Colonic mucosa (tissue), 4 donors: ENCODE measurements at regions not wholly inside any gene's neighbourhood (a gene's known extent, or its start where the extent isn't known, plus 50 kb on each side); places are given as distances from the start of the nearest gene placed in this dataset.

Experiments
- DNase-seq: peaks from one replicate; pipeline ENCODE4 v3.0.0-alpha.2; 2020
- H3K27ac ChIP-seq: fragments of 200-600 bp; one replicate; pipeline ENCODE4 v1.8.0; 2021
- H3K27me3 ChIP-seq: fragments of 200-600 bp; one replicate; pipeline ENCODE4 v1.8.0; 2021
- H3K36me3 ChIP-seq: fragments of 200-600 bp; one replicate; pipeline ENCODE4 v1.8.0; 2021
- H3K4me1 ChIP-seq: fragments of 200-600 bp; one replicate; pipeline ENCODE4 v1.8.0; 2021; ENCODE audit warnings: mild to moderate bottlenecking
- H3K4me3 ChIP-seq: fragments of 200-600 bp; one replicate; pipeline ENCODE4 v1.8.0; 2021
- H3K9ac ChIP-seq, 2 donors: one replicate each; pipeline ENCODE4 v1.7.0; 2013; ENCODE audit warnings: control low read depth in 2 of 2, low read depth in 2 of 2, low read length in 2 of 2
- H3K9me3 ChIP-seq: fragments of 200-600 bp; one replicate; pipeline ENCODE4 v1.8.0; 2021
- CTCF ChIP-seq: fragments of 200-600 bp; IDR thresholded peaks from one replicate; pipeline ENCODE4 v1.8.0; 2022; ENCODE audit warnings: antibody characterized with exemption, mild to moderate bottlenecking
- intact Hi-C: fragments of 100-400 bp; cut with DNase I; formaldehyde crosslinking; loops from one replicate; pipeline ENCODE4 v1.14.1; 2022
- donor health status: healthy.
- donor health status: DM: no; HTN: no; CAD: no.
- donor health status: DM: no; HTN: no; CAD: no.

GRCh38 chr3:61350782-61351309 is 99.6 kb upstream of the FHIT start:
- no peak overlapping the region for H3K27ac ChIP-seq
- no peak for TF ChIP-seq CTCF
- H3K4me3 ChIP-seq, result no peak overlapping the region
- H3K4me1 ChIP-seq, result no peaks in the 10 kb centered on the region
- H3K9ac ChIP-seq, result no peak overlapping the region
- no peaks in the 10 kb centered on the region for H3K9me3 ChIP-seq
- no peak for DNase-seq
- H3K27me3 ChIP-seq, result no peaks in the 10 kb centered on the region
- intact Hi-C loops, result no loop called here
- H3K36me3 ChIP-seq, result no peaks in the 10 kb centered on the region

GRCh38 chr3:61352306-61352705 is 101.1 kb upstream of the FHIT start:
- Histone ChIP-seq H3K27ac (no peak overlapping the region), H3K9me3 (no peaks in the 10 kb centered on the region), H3K4me3 (no peak overlapping the region), H3K36me3 (no peaks in the 10 kb centered on the region), H3K9ac (no peak overlapping the region), H3K4me1 (no peaks in the 10 kb centered on the region), H3K27me3 (no peaks in the 10 kb centered on the region)
- intact Hi-C loops, result no loop called here
- DNase-seq, result no peak
- TF ChIP-seq CTCF, result no peak

DNA sequence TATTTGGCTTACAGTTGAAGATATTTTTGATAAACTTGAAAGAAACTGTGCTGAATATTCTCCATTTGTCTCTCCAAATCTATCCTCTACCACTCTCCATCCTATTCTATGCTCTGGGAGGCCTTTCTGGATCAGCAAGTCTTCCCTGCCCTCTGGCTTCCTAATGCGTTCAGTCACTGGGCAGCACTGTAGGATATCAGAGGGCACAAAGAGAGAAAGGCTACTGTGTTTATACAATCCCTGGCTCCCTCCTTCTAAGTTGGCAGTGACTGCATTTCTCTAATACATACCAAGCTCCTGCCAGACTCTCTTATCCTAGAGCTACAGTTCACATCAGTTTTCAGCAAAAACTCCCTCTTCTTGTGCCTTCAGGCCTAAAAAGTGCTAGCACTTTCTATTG is 102.1 kb upstream of the FHIT start:
- H3K27me3 ChIP-seq, result no peaks in the 10 kb centered on the region
- no peak overlapping the region for H3K4me3 ChIP-seq
- H3K36me3 ChIP-seq, result no peaks in the 10 kb centered on the region
- intact Hi-C loops, result no loop called here
- H3K9ac ChIP-seq, result no peak overlapping the region
- no peak for DNase-seq
- H3K27ac ChIP-seq, result no peak overlapping the region
- no peak for TF ChIP-seq CTCF
- H3K4me1 ChIP-seq, result no peaks in the 10 kb centered on the region
- H3K9me3 ChIP-seq, result no peaks in the 10 kb centered on the region

DNA sequence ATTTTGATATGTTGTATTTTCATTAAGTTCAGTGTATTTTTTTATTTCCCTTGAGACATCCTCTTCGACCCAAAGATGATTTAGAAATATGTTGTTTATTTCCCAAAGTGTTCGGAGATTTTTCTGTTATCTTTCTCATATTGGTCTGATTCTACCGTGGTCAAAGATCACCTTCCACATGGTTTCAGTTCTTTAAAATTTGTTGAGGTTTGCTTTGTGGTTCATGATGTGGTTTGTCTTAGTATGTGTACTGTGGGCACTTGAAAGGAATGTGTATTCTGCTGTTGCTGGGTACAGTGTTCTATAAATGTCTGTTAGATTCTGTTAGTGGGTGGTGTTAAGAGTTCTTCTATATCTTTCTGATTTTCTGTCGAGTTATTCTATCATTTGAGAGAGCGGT is 103.4 kb upstream of the FHIT start:
- Histone ChIP-seq H3K9me3 (no peaks in the 10 kb centered on the region), H3K27me3 (no peaks in the 10 kb centered on the region), H3K9ac (no peak overlapping the region), H3K4me3 (no peak overlapping the region), H3K4me1 (no peaks in the 10 kb centered on the region), H3K36me3 (no peaks in the 10 kb centered on the region), H3K27ac (no peak overlapping the region)
- no peak for TF ChIP-seq CTCF
- no peak for DNase-seq
- intact Hi-C loops, result no loop called here

GRCh38 chr3:61356685-61357084 is 105.4 kb upstream of the FHIT start:
- Histone ChIP-seq H3K27me3 (no peaks in the 10 kb centered on the region), H3K9me3 (no peaks in the 10 kb centered on the region)

More at GRCh38 chr3:61356685-61357084, 105.4 kb upstream of the FHIT start:
- Histone ChIP-seq H3K9ac (no peak overlapping the region), H3K4me3 (no peak overlapping the region), H3K36me3 (no peaks in the 10 kb centered on the region), H3K4me1 (no peaks in the 10 kb centered on the region), H3K27ac (no peak overlapping the region)
- TF ChIP-seq CTCF, result no peak
- no peak for DNase-seq
- intact Hi-C loops, result no loop called here
